ENCODE measurements at regions not wholly inside any gene's neighbourhood (a gene's known extent, or its start where the extent isn't known, plus 50 kb on each side); places are given as distances from the start of the nearest gene placed in this dataset.

DNA sequence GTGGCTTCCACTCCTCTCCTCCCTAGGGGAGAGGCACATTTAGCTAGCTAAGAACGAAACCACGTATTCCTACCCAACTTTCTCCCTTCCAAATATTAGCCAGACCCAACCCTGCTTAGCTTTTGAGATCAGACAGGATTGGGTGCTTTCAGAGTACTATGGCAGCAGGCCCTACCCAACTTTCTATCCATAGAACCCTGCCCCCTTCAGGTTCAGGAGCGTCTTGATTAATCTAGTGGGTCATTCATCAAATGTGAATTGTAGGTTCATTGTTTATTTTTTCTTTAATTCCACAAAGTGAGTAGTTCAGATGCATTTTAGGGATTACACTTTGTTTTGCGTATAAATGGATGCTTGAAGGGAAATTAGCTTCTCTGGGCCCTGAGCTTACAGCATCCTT is 188.3 kb downstream of the MIB1 start:
- H3K4me1 ChIP-seq (ENCODE audit: control insufficient read depth, insufficient read depth, low read length, unreplicated experiment), result no peaks in the 10 kb centered on the region

GRCh38 chr18:21930177-21930576 is 189.6 kb downstream of the MIB1 start:
- no peaks in the 10 kb centered on the region for H3K36me3 ChIP-seq (ENCODE audit: insufficient read depth, low read length)
- H3K27me3 ChIP-seq (ENCODE audit: insufficient read depth, low read length), result no peaks in the 10 kb centered on the region

More for the DNA sequence above, 188.3 kb downstream of the MIB1 start:
- Histone ChIP-seq H3K4me3 (ENCODE audit: low read depth, low read length) (no peak overlapping the region), H3K27me3 (ENCODE audit: insufficient read depth, low read length) (no peaks in the 10 kb centered on the region), H3K36me3 (ENCODE audit: insufficient read depth, low read length) (no peaks in the 10 kb centered on the region), H3K79me2 (ENCODE audit: control insufficient read depth, insufficient read depth, low read length, unreplicated experiment) (no peaks in the 10 kb centered on the region), H3K27ac (ENCODE audit: low read depth, low read length) (no peak overlapping the region), H2AFZ (ENCODE audit: low read length, unreplicated experiment) (no peak overlapping the region)

DNA sequence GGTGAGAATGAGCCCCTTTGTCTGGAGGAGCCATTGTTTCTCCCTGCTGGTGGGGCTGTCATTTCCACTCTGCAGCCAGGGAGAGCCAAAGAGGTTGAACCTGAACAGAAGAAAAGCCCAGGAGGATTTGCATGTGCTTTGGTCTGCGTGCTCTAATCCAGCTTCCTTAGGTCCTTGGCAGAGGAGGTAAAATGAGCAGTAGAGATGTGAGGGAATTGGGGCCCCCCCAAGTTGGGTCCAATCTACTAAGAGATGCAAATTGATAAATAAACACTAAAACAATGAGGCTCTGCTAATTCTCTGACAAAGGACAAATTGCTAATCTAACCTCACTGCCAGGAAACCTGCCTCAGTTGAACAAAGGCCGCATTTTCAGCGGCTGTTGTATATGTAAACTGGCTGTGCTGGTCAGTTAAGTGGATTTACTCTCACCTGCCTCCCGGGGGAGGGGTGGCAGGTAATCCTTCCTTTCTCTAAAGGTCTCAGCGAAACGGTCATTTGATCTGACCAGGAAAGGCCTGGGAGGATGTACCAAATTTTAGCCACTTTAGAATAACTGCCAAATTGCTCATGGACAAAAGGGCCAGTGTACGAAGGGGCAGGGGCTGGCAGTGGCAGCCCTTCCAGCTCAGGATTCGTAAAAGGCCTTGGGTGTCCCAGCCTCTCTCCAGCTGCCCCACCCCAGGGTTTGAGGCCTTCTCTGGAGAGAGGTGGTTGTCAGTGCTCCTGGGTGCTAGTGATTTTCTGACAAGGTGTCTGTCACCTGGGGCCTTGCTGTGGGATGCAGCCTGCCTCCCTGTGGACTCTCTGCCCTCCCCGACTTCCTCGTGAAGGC is 193.6 kb downstream of the MIB1 start:
- no peaks in the 10 kb centered on the region for H3K27me3 ChIP-seq (ENCODE audit: insufficient read depth, low read length)
- H3K4me1 ChIP-seq (ENCODE audit: control insufficient read depth, insufficient read depth, low read length, unreplicated experiment), result no peaks in the 10 kb centered on the region
- no peak overlapping the region for H3K27ac ChIP-seq (ENCODE audit: low read depth, low read length)
- H3K4me3 ChIP-seq (ENCODE audit: low read depth, low read length), result no peak overlapping the region
- H3K36me3 ChIP-seq (ENCODE audit: insufficient read depth, low read length), result no peaks in the 10 kb centered on the region
- H3K79me2 ChIP-seq (ENCODE audit: control insufficient read depth, insufficient read depth, low read length, unreplicated experiment), result no peaks in the 10 kb centered on the region
- H2AFZ ChIP-seq (ENCODE audit: low read length, unreplicated experiment), result no peak overlapping the region

More at GRCh38 chr18:21930177-21930576, 189.6 kb downstream of the MIB1 start:
- no peak overlapping the region for H3K4me3 ChIP-seq (ENCODE audit: low read depth, low read length)
- H3K79me2 ChIP-seq (ENCODE audit: control insufficient read depth, insufficient read depth, low read length, unreplicated experiment), result no peaks in the 10 kb centered on the region
- H3K4me1 ChIP-seq (ENCODE audit: control insufficient read depth, insufficient read depth, low read length, unreplicated experiment), result no peaks in the 10 kb centered on the region
- no peak overlapping the region for H2AFZ ChIP-seq (ENCODE audit: low read length, unreplicated experiment)
- no peak overlapping the region for H3K27ac ChIP-seq (ENCODE audit: low read depth, low read length)

GRCh38 chr18:21934766-21935015 is 194.1 kb downstream of the MIB1 start:
- Histone ChIP-seq H3K79me2 (ENCODE audit: control insufficient read depth, insufficient read depth, low read length, unreplicated experiment) (no peaks in the 10 kb centered on the region), H2AFZ (ENCODE audit: low read length, unreplicated experiment) (no peak overlapping the region), H3K27me3 (ENCODE audit: insufficient read depth, low read length) (no peaks in the 10 kb centered on the region), H3K27ac (ENCODE audit: low read depth, low read length) (no peak overlapping the region), H3K36me3 (ENCODE audit: insufficient read depth, low read length) (no peaks in the 10 kb centered on the region), H3K4me1 (ENCODE audit: control insufficient read depth, insufficient read depth, low read length, unreplicated experiment) (peaks cover 3% of the 10 kb centered on the region), H3K4me3 (ENCODE audit: low read depth, low read length) (no peak overlapping the region)

DNA sequence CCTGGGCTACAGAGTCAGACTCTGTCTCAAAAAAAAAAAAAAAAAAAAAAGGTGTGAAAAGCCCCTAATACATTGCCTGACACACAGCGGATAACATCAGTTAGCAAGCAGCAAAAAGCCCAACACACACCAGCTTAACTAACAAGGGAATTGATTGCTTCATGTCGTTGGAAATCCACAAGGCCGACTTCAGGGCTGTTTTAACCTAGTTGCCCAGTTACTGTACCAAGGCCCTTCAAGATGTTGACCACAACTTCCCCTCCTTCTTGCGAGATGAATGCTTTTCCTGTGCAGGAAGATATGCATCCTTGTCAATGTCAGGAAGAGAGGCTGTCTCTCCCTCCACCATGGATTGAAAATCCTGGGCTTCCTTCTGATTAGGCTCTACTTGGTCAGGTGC is 202.9 kb downstream of the MIB1 start:
- Histone ChIP-seq H3K36me3 (ENCODE audit: insufficient read depth, low read length) (no peaks in the 10 kb centered on the region), H3K27ac (ENCODE audit: low read depth, low read length) (no peak overlapping the region), H3K79me2 (ENCODE audit: control insufficient read depth, insufficient read depth, low read length, unreplicated experiment) (no peaks in the 10 kb centered on the region), H3K27me3 (ENCODE audit: insufficient read depth, low read length) (no peaks in the 10 kb centered on the region), H3K4me1 (ENCODE audit: control insufficient read depth, insufficient read depth, low read length, unreplicated experiment) (peaks cover 12% of the 10 kb centered on the region), H2AFZ (ENCODE audit: low read length, unreplicated experiment) (no peak overlapping the region), H3K4me3 (ENCODE audit: low read depth, low read length) (no peak overlapping the region)

DNA sequence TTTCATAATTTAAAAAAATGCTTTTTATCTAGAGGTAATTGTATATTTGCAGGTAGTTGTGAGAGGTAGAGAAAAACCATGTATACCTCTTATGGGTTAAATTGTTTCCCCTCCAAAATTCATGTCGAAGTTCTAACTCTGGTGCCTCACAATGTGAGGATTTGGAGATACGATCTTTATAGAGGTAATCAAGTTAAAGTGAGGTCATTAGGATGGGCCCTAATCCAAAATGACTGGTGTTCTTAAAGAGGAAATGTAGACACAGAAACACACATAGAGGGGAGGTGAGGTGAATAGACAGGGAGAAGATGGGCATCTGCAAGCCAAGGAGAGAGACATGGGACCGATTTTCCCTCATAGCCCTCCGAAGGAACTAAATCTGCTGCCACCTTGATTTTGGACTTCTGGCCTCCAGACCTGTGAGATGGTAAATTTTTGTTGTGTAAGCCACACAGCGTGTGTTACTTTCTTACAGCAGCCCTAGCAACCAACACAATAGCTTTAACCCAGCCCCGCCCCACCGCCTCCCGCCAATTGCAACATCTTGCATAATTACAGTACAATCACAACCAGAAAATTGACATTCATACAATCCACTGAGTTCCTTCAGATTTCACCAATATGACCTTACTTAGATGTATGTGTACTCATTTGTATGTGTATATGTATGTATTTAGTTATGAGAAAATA is 208.9 kb downstream of the MIB1 start:
- no peak overlapping the region for H2AFZ ChIP-seq (ENCODE audit: low read length, unreplicated experiment)
- H3K27ac ChIP-seq (ENCODE audit: low read depth, low read length), result no peak overlapping the region
- peaks cover 10% of the 10 kb centered on the region for H3K27me3 ChIP-seq (ENCODE audit: insufficient read depth, low read length)
- no peaks in the 10 kb centered on the region for H3K4me1 ChIP-seq (ENCODE audit: control insufficient read depth, insufficient read depth, low read length, unreplicated experiment)
- no peaks in the 10 kb centered on the region for H3K79me2 ChIP-seq (ENCODE audit: control insufficient read depth, insufficient read depth, low read length, unreplicated experiment)
- no peaks in the 10 kb centered on the region for H3K36me3 ChIP-seq (ENCODE audit: insufficient read depth, low read length)
- no peak overlapping the region for H3K4me3 ChIP-seq (ENCODE audit: low read depth, low read length)

- Histone ChIP-seq H3K4me1 (ENCODE audit: control insufficient read depth, insufficient read depth, low read length, unreplicated experiment) (no peaks in the 10 kb centered on the region), H3K27me3 (ENCODE audit: insufficient read depth, low read length) (peaks cover 24% of the 10 kb centered on the region), H3K4me3 (ENCODE audit: low read depth, low read length) (no peak overlapping the region), H2AFZ (ENCODE audit: low read length, unreplicated experiment) (peak overlapping the region; percentile 36), H3K27ac (ENCODE audit: low read depth, low read length) (no peak overlapping the region), H3K79me2 (ENCODE audit: control insufficient read depth, insufficient read depth, low read length, unreplicated experiment) (no peaks in the 10 kb centered on the region), H3K36me3 (ENCODE audit: insufficient read depth, low read length) (no peaks in the 10 kb centered on the region)
Observed at GRCh38 chr18:21955757-21956652, 213.4 kb upstream of the GATA6 start.

GRCh38 chr18:21958263-21958662 is 211.1 kb upstream of the GATA6 start:
- H3K27ac ChIP-seq (ENCODE audit: low read depth, low read length), result no peak overlapping the region
- no peaks in the 10 kb centered on the region for H3K36me3 ChIP-seq (ENCODE audit: insufficient read depth, low read length)
- H3K27me3 ChIP-seq (ENCODE audit: insufficient read depth, low read length), result peaks cover 20% of the 10 kb centered on the region
- H2AFZ ChIP-seq (ENCODE audit: low read length, unreplicated experiment), result no peak overlapping the region
- H3K79me2 ChIP-seq (ENCODE audit: control insufficient read depth, insufficient read depth, low read length, unreplicated experiment), result no peaks in the 10 kb centered on the region
- H3K4me1 ChIP-seq (ENCODE audit: control insufficient read depth, insufficient read depth, low read length, unreplicated experiment), result no peaks in the 10 kb centered on the region
- no peak overlapping the region for H3K4me3 ChIP-seq (ENCODE audit: low read depth, low read length)

DNA sequence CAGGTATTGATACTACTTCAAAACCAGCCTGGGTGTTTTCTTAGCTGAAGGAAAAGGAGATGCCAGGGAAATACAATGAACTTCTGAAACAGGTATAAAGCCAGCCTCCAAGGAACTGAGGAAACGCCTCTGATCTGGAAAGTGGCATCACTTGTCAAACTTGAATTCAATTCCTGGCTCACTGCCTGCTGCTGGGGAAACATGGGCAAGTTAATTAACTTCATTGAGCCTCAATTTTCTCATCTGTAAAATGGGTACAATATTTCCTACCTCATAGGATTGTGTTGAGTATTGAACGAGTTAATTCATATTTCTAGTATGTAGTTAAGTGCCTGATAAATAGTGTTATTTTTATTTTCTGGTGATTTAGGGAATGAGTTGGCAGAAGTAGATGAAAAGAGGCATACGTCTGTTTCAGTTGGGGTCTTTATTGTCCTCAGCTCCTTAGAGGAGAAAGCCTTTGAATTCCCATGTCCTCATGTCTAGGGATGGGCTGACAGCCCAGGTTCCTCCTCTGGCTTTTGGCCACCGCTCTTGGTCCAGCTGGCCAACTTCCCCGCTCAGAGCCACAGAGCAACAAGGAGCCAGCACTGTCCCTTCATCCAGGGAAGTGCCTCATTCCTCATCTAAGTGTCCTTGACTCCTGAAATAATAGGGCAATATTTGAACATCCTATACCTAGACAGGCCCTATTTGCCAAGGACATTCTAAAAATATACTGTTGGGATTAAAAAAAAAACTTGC is 210.5 kb upstream of the GATA6 start:
- H3K4me3 ChIP-seq (ENCODE audit: low read depth, low read length), result no peak overlapping the region
- H3K36me3 ChIP-seq (ENCODE audit: insufficient read depth, low read length), result no peaks in the 10 kb centered on the region
- H3K27ac ChIP-seq (ENCODE audit: low read depth, low read length), result no peak overlapping the region
- no peaks in the 10 kb centered on the region for H3K79me2 ChIP-seq (ENCODE audit: control insufficient read depth, insufficient read depth, low read length, unreplicated experiment)
- peaks cover 20% of the 10 kb centered on the region for H3K27me3 ChIP-seq (ENCODE audit: insufficient read depth, low read length)
- H2AFZ ChIP-seq (ENCODE audit: low read length, unreplicated experiment), result no peak overlapping the region
- H3K4me1 ChIP-seq (ENCODE audit: control insufficient read depth, insufficient read depth, low read length, unreplicated experiment), result no peaks in the 10 kb centered on the region

DNA sequence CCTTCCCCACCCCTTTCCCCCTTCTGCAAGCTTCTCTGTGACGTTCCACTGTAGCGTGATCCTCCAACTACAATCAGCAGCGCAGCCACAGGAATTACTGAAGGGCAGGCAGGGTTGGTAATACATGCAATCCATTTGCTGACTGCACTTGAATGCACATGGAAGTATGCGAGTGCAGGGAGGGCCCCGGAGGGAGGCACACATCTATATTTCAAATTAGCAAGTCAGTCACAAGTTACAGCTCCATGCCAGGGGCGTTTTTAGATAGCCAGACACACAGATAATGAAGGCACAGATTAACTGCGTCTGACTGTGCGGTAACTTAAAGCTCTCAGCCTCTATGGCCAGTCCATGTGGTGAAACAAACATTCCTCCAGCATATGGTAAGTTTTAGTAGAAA is 209.2 kb upstream of the GATA6 start:
- H3K4me3 ChIP-seq (ENCODE audit: low read depth, low read length), result no peak overlapping the region
- H3K4me1 ChIP-seq (ENCODE audit: control insufficient read depth, insufficient read depth, low read length, unreplicated experiment), result no peaks in the 10 kb centered on the region
- peaks cover 13% of the 10 kb centered on the region for H3K27me3 ChIP-seq (ENCODE audit: insufficient read depth, low read length)
- no peaks in the 10 kb centered on the region for H3K79me2 ChIP-seq (ENCODE audit: control insufficient read depth, insufficient read depth, low read length, unreplicated experiment)
- no peaks in the 10 kb centered on the region for H3K36me3 ChIP-seq (ENCODE audit: insufficient read depth, low read length)
- no peak overlapping the region for H2AFZ ChIP-seq (ENCODE audit: low read length, unreplicated experiment)
- no peak overlapping the region for H3K27ac ChIP-seq (ENCODE audit: low read depth, low read length)

Measured in ACC112 (cell line).